Spinal cord (tissue), 9 donors: ENCODE measurements at regions not wholly inside any gene's neighbourhood (a gene's known extent, or its start where the extent isn't known, plus 50 kb on each side); places are given as distances from the start of the nearest gene placed in this dataset.
"Not testable (repeated sequence)": the region's sequence is repeated elsewhere in the genome, so short reads cannot be mapped to it uniquely, and the experiment has no call there.

Experiments used
- DNase-seq, 6 donors: peaks; one replicate each; pipeline versions ENCODE4 v3.0.0 to v3.0.0-alpha.2; 2013 to 2015; ENCODE audit warnings: low spot score in 6 of 6, low read depth in 4 of 6
- H3K27ac ChIP-seq: one replicate; pipeline ENCODE4 v1.5.1; 2013; ENCODE audit warnings: low read depth, low read length, control low read depth
- H3K27me3 ChIP-seq: one replicate; pipeline ENCODE4 v1.6.1; 2013; ENCODE audit warnings: low read length; ENCODE audit not compliant: control insufficient read depth, insufficient read depth
- H3K36me3 ChIP-seq: one replicate; pipeline ENCODE4 v1.6.1; 2013; ENCODE audit warnings: low read length; ENCODE audit not compliant: control insufficient read depth, insufficient read depth
- H3K4me1 ChIP-seq: one replicate; pipeline ENCODE4 v1.6.1; 2013; ENCODE audit warnings: low read length; ENCODE audit not compliant: control insufficient read depth, insufficient read depth
- H3K4me3 ChIP-seq: one replicate; pipeline ENCODE4 v1.5.1; 2013; ENCODE audit warnings: low read depth, low read length, control low read depth
- H3K9me3 ChIP-seq: one replicate; pipeline ENCODE4 v1.6.1; 2013; ENCODE audit warnings: low read length; ENCODE audit not compliant: control insufficient read depth, insufficient read depth
- WGBS: methylation state at CpG from one replicate; pipeline ENCODE4 v1.1.5; 2013; ENCODE audit warnings: missing lambda C conversion rate; ENCODE audit not compliant: insufficient coverage; 5-methylcytosine and 5-hydroxymethylcytosine counted together
- donor health status: healthy.

- H3K9me3 ChIP-seq, H3K36me3 ChIP-seq, H3K4me3 ChIP-seq, H3K4me1 ChIP-seq, H3K27me3 ChIP-seq, H3K27ac ChIP-seq, DNase-seq: not testable (repeated sequence)
- 92% methylated on average over 22 of the region's 28 CpGs for WGBS
Measured at GRCh38 chr7:49711072-49711723, 62.2 kb upstream of the VWC2 start.

DNA sequence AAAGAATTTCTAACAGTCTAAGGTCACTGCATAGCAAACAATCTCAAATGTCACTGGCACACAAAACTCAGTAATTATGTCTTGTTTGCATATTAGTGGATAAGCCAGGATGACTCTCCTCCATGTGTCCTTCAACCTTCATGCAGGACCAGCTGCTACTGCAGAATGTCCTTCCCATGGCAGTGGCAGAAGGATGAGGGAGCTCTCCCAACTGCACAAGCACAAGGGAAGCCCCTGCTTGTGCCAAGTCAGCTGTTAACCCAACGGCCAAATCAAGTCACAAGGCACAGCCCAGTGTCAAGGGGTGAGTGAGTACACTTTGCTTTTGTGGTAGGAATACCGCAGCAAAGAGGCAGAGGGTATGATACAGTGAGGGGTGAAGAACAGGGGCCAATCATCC, 59.3 kb upstream of the VWC2 start:
- no peak for DNase-seq
- no peaks in the 10 kb centered on the region for H3K4me1 ChIP-seq
- peaks cover under 1% of the 10 kb centered on the region for H3K9me3 ChIP-seq
- 0% methylated on average over 1 of the region's 2 CpGs for WGBS
- H3K36me3 ChIP-seq: no peaks in the 10 kb centered on the region
- H3K27ac ChIP-seq: no peak overlapping the region
- H3K27me3 ChIP-seq: peaks cover 7% of the 10 kb centered on the region
- no peak overlapping the region for H3K4me3 ChIP-seq

GRCh38 chr7:49715486-49715885, 58.0 kb upstream of the VWC2 start:
- Histone ChIP-seq H3K27me3 (peaks cover 3% of the 10 kb centered on the region), H3K36me3 (no peaks in the 10 kb centered on the region), H3K27ac (no peak overlapping the region), H3K4me1 (no peaks in the 10 kb centered on the region), H3K4me3 (no peak overlapping the region), H3K9me3 (peaks cover 1% of the 10 kb centered on the region)
- no peak for DNase-seq
- WGBS: no CpG with 5 or more reads among the region's 2 CpGs

GRCh38 chr7:49717547-49717946, 55.9 kb upstream of the VWC2 start:
- no peak for DNase-seq
- no CpG with 5 or more reads among the region's 2 CpGs for WGBS
- Histone ChIP-seq H3K27ac (no peak overlapping the region), H3K36me3 (no peaks in the 10 kb centered on the region), H3K9me3 (peaks cover 1% of the 10 kb centered on the region), H3K4me1 (no peaks in the 10 kb centered on the region), H3K27me3 (peaks cover 3% of the 10 kb centered on the region), H3K4me3 (no peak overlapping the region)

DNA sequence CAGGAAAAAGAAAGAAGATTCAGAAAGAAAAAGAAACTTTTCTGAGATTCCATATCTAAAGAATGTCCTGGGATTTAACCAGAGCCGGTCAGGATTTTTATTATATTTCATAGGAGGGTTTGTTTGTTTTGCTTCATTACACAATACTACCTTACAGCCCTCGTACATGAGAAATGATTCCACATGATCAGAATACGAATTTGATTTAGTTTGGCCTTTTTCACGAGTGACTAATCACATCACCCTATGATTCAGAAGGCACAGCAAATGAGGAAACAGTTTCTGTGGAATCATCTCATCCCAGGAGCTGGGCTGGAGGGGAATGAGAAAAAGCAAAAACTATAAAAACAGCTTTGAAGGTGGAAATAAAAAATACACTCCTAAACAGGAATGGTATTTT, 54.7 kb upstream of the VWC2 start:
- H3K9me3 ChIP-seq: peaks cover 1% of the 10 kb centered on the region
- DNase-seq: no peak
- H3K27me3 ChIP-seq: no peaks in the 10 kb centered on the region
- H3K4me1 ChIP-seq: no peaks in the 10 kb centered on the region
- H3K27ac ChIP-seq: no peak overlapping the region
- no peaks in the 10 kb centered on the region for H3K36me3 ChIP-seq
- no peak overlapping the region for H3K4me3 ChIP-seq
- WGBS: no CpG with 5 or more reads among the region's 4 CpGs

DNA sequence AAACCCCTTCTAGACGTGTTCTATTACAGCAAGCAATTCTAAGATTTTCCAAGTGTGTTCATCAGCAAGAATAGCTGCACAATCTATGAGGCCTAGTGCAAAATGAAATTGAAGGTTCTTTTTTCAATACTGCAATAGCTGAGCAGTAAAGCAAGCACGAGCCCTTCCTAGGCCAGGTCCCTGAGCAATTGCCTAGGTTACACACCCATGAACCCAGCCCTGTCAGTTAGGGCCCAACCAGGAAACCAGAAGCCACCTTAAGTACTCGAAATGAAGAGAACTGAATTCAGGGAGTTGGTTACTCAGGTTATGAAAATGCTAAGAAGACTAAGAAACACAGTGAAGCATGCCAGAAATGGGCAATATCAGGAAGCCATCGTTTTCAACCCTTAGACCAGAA, 52.0 kb upstream of the VWC2 start:
- H3K27me3 ChIP-seq: no peaks in the 10 kb centered on the region
- H3K9me3 ChIP-seq: peaks cover 1% of the 10 kb centered on the region
- no peaks in the 10 kb centered on the region for H3K4me1 ChIP-seq
- 94% methylated on average over 3 of the region's 4 CpGs for WGBS
- no peaks in the 10 kb centered on the region for H3K36me3 ChIP-seq
- no peak overlapping the region for H3K27ac ChIP-seq
- no peak for DNase-seq
- no peak overlapping the region for H3K4me3 ChIP-seq
